ENCODE measurements at regions not wholly inside any gene's neighbourhood (a gene's known extent, or its start where the extent isn't known, plus 50 kb on each side); places are given as distances from the start of the nearest gene placed in this dataset.
"Not testable (repeated sequence)": the region's sequence is repeated elsewhere in the genome, so short reads cannot be mapped to it uniquely, and the experiment has no call there.

- DNase-seq (ENCODE audit: low spot score), result no peak
- no peak for TF ChIP-seq CTCF (IDR thresholded peaks at IDR 0.05; ENCODE audit: extremely low read depth, insufficient read depth, missing control alignments)
- in situ Hi-C loops (cut with MboI; ENCODE audit: low pct_unique_long_range_greater_than_20kb, low sequenced_read_pairs, unreplicated experiment), result no loop called here
These were observed 363.6 kb upstream of the TYRP1 start for GRCh38 chr9:12329623-12329985.

GRCh38 chr9:12333966-12334365 lies 359.2 kb upstream of the TYRP1 start:
- DNase-seq (ENCODE audit: low spot score); in situ Hi-C loops (cut with MboI; ENCODE audit: low pct_unique_long_range_greater_than_20kb, low sequenced_read_pairs, unreplicated experiment): not testable (repeated sequence)

GRCh38 chr9:12350775-12351174 lies 342.4 kb upstream of the TYRP1 start:
- in situ Hi-C loops (cut with MboI; ENCODE audit: low pct_unique_long_range_greater_than_20kb, low sequenced_read_pairs, unreplicated experiment), result no loop called here
- TF ChIP-seq CTCF (IDR thresholded peaks at IDR 0.05; ENCODE audit: extremely low read depth, insufficient read depth, missing control alignments), result no peak
- no peak for DNase-seq (ENCODE audit: low spot score)

- TF ChIP-seq CTCF (IDR thresholded peaks at IDR 0.05; ENCODE audit: extremely low read depth, insufficient read depth, missing control alignments), result no peak
- in situ Hi-C loops (cut with MboI; ENCODE audit: low pct_unique_long_range_greater_than_20kb, low sequenced_read_pairs, unreplicated experiment), result no loop called here
- no peak for DNase-seq (ENCODE audit: low spot score)
These were observed 341.7 kb upstream of the TYRP1 start for GRCh38 chr9:12351293-12352044.

- DNase-seq (ENCODE audit: low spot score), result no peak
- no peak for TF ChIP-seq CTCF (IDR thresholded peaks at IDR 0.05; ENCODE audit: extremely low read depth, insufficient read depth, missing control alignments)
- in situ Hi-C loops (cut with MboI; ENCODE audit: low pct_unique_long_range_greater_than_20kb, low sequenced_read_pairs, unreplicated experiment), result no loop called here
These were observed 341.2 kb upstream of the TYRP1 start for GRCh38 chr9:12352045-12352315.

- in situ Hi-C loops (cut with MboI; ENCODE audit: low pct_unique_long_range_greater_than_20kb, low sequenced_read_pairs, unreplicated experiment), result no loop called here
- no peak for DNase-seq (ENCODE audit: low spot score)
- TF ChIP-seq CTCF (IDR thresholded peaks at IDR 0.05; ENCODE audit: extremely low read depth, insufficient read depth, missing control alignments), result no peak
These were observed 329.7 kb upstream of the TYRP1 start for GRCh38 chr9:12363439-12363838.

GRCh38 chr9:12368569-12368968 lies 324.6 kb upstream of the TYRP1 start:
- no peak for DNase-seq (ENCODE audit: low spot score)
- no peak for TF ChIP-seq CTCF (IDR thresholded peaks at IDR 0.05; ENCODE audit: extremely low read depth, insufficient read depth, missing control alignments)
- in situ Hi-C loops (cut with MboI; ENCODE audit: low pct_unique_long_range_greater_than_20kb, low sequenced_read_pairs, unreplicated experiment), result no loop called here

Measured in GM13977 (cell line).